ENCODE measurements at regions not wholly inside any gene's neighbourhood (a gene's known extent, or its start where the extent isn't known, plus 50 kb on each side); places are given as distances from the start of the nearest gene placed in this dataset.

DNA sequence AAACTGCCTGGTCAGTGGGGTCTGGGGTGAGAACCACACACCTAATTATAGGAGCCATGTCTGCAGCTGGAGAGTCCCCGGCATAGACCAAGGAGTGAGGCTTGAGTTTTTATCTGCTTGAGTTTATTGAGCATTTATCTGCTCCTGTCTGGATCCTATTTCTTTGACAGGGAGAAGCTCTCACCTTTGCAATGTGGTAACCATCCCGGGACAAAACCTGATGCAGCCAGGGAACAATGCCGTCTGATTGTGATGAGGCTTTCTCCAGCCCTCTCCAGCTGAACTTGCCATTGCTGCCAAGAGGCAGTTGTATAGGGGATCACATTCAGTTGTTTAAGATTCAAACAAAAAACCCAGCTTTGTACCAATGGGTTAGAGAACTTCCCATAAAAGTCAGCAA is 324.4 kb downstream of the TSN start (continued):
- TF ChIP-seq BRF2 (IDR thresholded peaks at IDR 0.05; ENCODE audit: borderline replicate concordance, insufficient read depth, insufficient read length) (no peak), CSDE1 (IDR thresholded peaks at IDR 0.05) (no peak), CCNT2 (IDR thresholded peaks at IDR 0.05; ENCODE audit: borderline replicate concordance, extremely low read depth, insufficient read length, low read depth, low read length) (no peak), SRSF1 (IDR thresholded peaks at IDR 0.05; ENCODE audit: low read depth, low read length) (no peak), ZNF140 (CRISPR knock-in tag; IDR thresholded peaks at IDR 0.05) (no peak), GTF2B (IDR thresholded peaks at IDR 0.05; ENCODE audit: extremely low read depth, insufficient read length) (no peak), SMARCA5 (IDR thresholded peaks at IDR 0.05) (no peak), FOSL1 (tag; conservative IDR thresholded peaks at IDR 0.05) (no peak), E2F8 (IDR thresholded peaks at IDR 0.05; ENCODE audit: low read depth, partially characterized antibody) (no peak)
- TF ChIP-seq, protein P1, sequence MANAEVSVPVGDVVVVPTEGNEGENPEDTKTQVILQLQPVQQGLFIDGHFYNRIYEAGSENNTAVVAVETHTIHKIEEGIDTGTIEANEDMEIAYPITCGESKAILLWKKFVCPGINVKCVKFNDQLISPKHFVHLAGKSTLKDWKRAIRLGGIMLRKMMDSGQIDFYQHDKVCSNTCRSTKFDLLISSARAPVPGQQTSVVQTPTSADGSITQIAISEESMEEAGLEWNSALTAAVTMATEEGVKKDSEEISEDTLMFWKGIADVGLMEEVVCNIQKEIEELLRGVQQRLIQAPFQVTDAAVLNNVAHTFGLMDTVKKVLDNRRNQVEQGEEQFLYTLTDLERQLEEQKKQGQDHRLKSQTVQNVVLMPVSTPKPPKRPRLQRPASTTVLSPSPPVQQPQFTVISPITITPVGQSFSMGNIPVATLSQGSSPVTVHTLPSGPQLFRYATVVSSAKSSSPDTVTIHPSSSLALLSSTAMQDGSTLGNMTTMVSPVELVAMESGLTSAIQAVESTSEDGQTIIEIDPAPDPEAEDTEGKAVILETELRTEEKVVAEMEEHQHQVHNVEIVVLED (CRISPR knock-in tag; IDR thresholded peaks at IDR 0.05): no peak
